GM21529 (cell line): ENCODE measurements at regions not wholly inside any gene's neighbourhood (a gene's known extent, or its start where the extent isn't known, plus 50 kb on each side); places are given as distances from the start of the nearest gene placed in this dataset.

ENCODE experiments used
- ATAC-seq: cut with Tn5 transposase; IDR thresholded peaks from one replicate; pipeline ENCODE4 v1.9.1; 2021; ENCODE audit not compliant: unreplicated experiment

DNA sequence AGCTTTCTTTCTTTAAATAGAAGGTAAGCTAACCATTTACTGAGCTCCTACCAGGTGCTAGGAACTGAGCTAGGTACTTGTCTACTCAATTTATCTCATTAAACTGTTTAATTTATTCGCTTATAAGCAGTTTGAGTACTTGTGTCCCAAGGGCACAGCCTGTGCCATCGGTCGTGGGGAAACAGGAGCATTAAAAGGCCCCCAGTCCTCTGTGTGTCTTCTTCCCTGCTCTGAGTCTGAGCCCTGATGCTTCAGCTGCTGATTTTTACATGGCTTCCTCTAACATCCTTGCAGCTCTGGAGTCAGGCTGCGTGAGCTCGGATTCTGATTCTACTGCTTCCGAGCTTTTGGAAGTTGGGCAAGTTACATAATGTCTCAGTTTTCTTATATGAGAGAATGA is 239.5 kb downstream of the EDEM1 start:
- no peak for ATAC-seq

DNA sequence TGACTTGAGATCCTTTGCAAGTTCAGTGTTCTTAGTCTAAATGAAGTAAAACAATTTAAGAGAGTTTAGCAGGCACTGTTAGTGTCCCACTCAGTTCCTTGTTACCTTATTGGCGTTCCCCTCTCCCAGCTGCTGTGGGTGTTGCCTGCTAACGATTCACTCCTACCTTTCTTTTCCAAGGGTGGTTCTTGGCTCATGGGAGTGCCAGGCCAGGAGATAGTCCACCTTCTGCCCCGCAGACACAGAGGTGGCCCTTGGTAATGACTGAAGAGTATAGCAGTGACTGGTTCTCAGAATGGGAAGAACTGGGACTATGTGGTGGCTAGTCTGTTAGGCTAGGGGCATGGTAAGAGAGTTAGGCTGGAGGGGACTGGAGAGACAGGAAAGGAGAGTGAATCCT is 240.4 kb downstream of the EDEM1 start:
- ATAC-seq = no peak

DNA sequence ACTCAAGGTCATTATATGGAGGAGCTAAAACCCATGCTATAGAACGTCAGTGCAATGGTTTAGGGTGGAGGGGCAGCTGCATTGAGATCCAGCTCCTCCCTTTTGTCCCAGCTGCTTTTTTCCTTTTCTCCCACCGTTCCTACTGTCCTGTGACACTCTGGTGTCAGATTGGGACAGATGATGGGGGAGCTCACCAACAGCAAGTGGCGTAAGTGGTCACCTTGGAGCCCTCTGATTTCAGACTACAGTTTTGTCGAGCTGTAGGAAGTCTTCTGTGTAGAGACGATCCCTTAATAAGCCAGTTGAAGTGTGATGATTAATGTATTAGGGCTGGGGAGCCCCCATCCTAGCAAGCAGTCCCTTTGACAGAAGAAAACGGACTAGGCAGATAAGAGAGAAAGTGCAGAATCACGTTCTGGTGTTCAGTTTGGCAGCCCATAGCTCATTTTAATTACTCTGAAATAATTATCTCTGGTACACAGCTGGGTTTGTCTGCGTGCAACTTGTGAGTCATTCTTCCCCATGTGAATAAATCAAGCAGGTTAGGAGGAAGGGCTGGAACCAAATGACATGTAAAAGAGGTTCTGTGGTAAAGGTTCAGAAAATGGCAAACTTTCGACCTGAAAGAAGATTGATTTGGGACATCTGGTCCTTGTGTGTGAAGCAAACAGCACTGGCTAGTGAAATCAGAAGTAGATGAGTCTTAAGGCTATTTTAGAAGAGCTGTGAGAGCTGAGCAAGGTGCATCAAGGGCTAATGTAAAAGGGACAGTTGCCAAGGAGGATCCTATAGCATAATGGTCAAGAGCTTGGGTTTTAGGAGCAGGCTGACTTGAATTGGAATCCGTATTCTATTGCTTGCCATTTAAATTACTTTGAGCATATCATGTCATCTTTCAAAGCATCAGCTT is 241.4 kb downstream of the EDEM1 start:
- peak; percentile 89 for ATAC-seq

DNA sequence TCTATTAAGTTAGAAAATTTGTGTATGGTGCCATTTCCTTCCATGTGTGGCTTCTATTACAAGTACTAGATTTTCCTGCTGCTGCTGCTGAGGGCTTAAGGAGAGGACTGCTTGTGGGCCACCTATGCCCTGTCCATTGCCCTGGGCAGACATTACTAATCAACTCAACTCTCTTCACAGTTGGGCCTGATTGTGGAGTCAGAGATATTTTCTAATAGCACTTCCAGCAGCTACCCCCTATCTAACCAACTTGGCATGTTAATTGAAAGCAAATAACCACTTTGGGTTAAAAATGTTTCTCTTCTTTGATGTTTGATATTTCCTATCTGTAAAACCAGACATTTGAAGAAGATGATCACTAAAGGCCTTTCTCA is 242.0 kb downstream of the EDEM1 start:
- ATAC-seq = no peak

DNA sequence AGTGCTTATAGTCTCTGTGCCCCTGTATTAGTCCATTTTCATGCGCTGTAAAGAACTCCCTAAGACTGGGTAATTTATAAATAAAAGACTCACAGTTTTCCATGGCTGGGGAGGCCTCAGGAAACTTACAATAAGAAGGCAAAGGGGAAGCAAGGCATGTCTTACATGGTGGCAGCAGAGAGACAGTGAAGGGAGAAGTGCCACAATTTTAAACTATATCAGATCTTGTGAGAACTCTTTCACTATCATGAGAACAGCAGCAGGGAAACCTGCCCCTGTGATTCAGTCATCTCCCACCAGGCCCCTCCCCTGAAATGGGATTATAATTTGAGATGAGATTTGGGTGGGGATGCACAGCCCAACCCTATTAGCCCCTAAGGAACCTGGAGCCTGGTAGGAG is 243.2 kb downstream of the EDEM1 start:
- no peak for ATAC-seq

DNA sequence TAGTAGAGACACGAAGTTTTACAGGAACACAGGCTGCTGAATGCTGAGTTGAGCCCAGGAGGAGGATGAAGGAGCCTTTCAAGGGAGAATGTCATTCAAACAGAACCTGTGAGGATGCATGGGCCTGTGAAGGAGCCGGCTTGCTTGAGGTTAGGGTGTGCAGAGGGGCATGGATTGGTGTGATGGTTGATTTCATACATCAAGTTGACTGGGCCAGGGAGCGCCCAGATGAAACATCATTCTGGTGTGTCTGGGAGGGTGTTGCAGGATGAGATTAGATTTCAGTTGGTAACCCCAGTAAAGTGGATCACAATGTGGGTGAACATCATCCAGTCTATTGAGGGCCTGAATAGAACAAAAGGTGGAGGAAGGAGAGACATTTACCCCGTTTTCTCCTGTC is 243.6 kb downstream of the EDEM1 start:
- no peak for ATAC-seq

DNA sequence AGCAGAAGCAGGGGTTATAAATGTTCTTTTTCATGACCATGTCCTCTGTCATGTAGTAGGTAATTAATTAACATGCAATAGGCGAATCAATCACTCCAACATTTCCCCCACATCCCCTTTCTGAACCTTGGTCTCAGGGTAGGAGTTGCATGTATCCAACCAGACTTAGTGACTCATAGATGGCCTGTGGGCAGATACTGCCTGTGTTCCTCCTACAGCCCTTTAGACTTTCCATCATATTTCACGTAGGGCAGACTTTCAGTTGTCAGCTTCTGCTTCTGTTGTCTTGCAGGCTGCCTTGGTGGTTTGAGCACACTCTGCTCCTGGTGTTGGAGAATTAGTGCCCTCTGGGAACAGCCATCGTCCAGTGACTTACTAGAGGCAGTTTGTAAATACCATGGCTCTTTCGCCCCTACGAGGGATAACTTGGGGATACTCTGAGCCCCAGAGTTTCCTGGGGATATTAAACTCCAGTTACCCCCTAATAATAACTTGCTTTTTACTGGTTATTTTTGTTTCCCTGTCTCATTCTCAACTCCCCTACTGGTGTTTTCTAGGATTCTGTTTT is 244.4 kb downstream of the EDEM1 start:
- ATAC-seq = no peak

DNA sequence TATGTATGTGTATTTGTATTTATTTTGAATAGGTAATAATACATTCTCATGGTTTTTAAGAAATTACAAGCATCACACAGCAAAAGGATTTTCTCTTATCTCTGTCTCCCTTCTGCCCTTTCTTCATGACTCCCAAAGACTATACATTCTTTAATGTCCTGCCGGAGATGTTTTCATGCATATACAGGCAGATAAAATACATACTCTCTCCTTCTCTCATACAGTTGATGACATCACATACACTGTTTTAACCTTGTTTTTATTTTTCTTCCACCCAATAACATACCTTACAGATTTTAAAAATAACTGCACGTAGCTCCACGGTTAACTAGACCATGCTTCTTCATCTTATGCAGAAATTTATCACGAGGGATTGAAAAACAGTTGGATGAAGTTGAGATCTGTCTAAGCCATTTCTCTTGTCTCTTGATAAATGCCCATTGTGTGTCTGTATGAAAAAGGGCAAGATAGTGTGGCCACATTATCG is 249.8 kb downstream of the EDEM1 start:
- no peak for ATAC-seq

DNA sequence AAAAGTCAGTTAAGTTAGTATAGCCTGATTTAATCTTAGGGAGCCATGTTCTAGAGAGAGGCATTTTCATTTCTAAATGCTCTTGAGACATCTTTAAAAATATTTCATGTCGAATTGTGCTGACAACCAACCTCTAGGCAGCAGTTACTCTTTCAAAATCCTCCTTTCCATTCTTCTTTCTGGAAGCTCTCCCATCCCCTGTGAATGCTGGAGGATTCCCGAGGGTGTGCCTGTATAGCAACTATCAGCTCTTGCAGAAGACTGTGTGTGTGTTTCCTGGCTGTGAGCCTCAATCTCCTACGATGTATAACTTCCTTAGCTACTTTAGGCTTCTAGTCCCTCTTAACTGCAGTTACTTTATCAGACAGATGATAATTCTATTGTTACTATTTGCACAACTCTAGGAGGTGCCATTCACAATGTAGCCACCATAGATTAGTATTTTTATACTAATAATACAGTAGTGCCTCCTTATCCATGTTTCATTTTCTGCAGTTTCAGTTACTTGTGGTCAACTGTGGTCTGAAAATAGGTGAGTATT is 250.3 kb downstream of the EDEM1 start:
- ATAC-seq = no peak

DNA sequence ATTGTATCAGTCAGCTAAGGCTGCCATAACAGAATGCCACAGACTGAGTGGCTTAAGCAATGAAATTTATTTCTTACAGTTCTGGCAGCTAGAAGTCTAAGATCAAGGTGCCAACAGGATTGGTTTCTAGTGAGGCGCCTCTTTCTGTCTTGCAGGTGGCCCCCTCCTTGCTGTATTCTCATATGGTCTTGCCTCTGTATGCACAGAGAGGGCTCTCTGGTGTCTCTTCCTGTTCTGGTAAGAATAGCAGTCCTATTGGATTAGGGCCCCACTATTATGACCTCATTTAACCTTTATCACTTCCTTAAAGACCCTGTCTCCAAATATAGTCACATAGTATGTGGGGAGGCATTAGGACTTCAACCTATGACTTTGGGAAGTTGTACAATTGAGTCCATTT is 253.9 kb downstream of the EDEM1 start:
- ATAC-seq = no peak

DNA sequence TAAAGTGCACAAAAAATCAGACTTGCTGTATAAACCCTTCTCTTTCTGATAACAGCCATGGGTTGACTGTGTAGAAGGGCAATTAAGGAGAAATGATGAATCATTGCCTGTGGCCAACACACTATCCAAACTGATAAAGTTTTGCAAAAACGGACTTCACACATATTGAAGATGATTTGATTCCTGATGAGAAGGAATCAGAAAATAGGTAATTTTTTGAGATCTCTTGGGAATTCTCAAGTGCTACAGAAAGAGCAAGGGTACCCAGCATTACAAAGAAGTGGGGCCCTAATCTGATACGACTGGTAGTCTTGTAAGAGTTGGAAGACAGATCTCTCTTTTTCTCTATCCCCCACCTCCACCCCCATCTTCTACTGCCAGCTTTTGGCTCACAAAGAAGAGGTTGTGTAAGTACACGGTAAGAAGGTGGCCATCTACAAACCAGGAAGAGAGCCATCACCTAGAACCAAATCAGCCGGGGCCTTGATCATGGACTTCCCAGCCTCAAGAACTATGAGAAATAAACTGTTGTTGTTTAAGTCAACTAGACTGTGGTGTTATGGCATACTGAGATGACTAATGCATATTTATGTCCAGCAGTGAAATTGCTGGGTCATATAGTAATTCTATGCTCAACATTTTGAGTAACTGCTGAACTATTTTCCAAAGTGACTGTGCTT is 254.7 kb downstream of the EDEM1 start:
- no peak for ATAC-seq

DNA sequence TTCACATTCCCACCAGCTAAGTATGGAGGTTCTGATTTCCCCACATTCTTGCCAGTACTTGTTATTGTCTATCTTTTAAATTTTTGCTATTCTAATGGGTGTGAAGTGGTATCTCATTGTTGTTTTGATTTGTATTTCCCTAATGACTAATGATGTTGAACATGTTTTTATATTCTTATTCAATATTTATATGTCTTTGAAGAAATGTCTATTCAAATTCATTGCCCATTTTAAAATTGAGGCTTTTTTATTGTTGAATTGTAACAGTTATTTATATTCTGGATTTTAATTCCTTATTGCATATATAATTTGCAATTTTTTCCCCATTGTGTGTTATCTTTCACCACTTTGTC is 255.3 kb downstream of the EDEM1 start:
- no peak for ATAC-seq

DNA sequence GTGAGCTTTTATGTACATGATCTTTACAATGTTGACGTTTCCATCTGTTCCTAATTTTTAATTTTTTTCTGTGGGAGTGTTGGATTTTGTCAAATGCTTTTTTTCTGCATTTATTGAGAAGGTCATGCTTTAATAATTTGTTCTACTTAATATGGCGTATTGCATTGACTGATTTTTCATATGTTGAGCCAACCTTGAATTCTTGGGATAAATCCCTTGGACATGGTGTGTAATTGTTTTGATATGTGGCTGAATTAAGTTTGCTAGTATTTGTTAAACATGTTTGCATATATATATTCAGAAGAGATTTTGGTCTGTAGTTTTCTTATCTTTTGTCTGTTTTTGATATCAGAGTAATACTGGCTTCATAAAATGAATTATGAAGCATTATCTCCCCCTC is 256.7 kb downstream of the EDEM1 start:
- no peak for ATAC-seq

DNA sequence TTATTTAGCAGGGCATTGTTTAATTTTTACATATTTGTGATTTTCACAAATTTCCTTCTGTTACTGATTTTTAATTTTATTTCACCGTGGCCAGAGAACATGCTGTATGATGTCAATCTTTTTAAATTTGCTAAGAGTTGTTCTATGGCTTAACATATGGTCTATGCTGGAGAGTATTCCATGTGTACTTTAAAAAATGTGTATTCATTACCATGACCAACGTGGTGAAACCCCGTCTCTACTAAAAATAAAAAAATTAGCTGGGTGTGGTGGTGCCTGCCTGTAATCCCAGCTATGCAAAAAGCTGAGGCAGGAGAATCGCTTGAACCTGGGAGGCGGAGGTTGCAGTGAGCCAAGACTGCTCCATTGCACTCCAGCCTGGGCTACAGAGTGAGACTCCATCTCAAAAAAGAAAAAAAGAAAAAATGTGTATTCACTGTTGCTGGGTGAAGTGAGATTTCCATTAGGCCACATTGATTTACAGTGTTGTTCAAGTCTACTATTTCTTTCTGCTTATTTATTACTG is 258.2 kb downstream of the EDEM1 start:
- no peak for ATAC-seq

DNA sequence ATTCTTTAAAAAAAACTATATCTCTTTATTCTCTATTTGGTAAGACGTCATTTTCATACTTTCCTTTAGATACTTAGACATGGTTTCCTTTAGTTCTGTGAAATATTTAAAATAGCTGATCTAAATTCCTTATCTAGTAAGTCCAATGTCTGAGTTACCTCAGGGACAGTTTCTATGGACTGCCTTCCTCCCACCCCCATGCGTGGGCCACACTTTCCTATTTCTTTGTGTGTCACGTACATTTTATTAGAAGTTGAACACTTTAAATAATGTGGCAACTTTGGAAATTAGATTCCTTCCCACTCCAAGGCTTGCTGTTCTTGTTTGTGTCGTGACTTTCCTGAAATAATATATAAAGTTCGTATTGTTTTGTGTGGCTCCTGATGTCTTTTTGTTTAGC is 260.7 kb downstream of the EDEM1 start:
- no peak for ATAC-seq

DNA sequence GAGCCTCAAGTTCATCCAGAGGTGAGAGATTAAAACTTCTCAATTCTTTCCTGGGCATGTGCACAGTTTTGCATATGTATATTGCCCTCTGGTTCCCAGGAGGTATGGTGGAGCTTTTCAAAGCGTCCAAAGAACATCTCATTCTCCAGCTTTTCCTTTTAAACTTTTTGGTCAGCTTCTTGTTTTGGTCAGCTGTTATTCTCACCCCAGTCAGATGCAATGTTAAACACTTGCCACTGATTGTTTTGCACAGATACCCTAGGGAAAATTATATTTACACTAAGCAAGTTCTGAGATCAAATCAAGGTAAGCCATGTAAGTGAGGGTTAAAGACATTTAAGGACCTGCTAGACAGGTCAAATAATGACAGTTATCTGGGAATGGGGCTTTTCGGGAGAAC is 261.3 kb downstream of the EDEM1 start:
- ATAC-seq = no peak

DNA sequence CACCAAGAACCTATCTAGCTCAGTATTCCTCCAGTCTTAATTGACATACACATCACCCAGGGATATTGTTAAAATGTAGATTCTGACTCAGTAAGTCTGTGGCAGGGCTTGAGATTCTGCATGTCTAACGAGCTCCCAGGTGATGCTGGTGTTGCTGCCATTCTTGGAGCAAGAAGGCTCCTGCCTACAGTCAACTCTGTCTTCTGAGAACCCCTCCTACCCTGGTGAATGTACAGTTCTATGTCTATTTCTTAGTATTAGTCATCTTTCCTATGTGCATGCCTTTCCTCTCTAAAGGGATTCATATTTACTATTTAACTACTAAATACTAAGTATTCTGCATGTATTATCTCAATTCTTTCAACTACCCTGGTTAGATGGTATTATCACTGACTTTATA is 268.7 kb downstream of the EDEM1 start:
- peak; percentile 85 for ATAC-seq

DNA sequence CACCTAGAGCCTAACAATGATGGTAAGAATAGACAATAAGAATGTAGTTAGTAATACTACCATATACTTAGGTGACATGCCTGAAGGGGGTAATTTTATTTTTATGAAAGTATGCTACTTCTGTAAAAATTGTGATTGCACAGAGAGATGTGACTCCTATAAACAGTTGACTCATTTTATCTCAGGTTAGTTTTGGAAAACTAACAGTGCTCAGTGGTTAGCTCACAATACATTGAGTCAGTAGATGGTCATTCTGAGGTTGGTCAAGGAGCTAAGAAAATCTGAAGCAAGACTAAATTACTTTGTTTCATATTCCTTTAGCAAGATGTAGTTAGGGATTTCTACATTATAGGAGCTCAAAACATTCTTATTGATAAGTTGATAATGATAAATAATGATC is 271.0 kb downstream of the EDEM1 start:
- no peak for ATAC-seq

DNA sequence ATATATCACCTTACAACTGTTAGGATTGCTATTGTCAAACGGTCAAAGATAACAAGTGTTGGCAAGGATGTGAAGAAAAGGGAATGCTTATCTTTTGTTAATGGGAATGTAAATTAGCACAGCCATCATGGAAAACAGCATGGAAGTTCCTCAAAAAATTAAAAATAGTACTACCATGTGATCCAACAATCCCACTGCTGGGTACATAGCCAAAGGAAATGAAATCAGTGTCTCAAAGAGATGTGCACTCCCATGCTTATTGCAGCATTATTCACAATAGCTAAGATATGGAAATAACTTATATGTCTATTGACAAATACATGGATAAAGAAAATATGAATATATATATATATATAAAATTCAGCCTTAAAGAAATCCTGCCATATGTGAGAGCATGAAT is 274.6 kb downstream of the EDEM1 start:
- ATAC-seq = no peak

DNA sequence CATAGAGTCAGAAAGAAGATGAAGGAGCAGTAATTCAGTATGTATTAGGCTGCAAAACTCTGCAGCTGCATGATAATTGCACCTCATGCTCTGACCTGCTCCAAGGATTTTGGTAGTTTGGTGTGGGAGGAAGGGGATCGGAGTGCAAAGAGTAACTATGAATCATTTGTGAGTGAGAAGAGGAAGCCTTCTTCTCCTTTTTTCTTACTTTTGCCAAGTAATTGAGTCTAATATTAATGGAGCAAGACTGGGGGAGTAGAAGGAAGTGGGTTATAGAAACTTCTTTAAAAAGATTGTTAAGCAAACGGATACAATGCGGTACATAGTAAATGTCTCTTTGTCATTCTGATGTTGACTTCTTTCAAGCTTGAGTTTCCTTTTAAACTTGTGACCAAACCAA is 276.5 kb downstream of the EDEM1 start:
- ATAC-seq = no peak

DNA sequence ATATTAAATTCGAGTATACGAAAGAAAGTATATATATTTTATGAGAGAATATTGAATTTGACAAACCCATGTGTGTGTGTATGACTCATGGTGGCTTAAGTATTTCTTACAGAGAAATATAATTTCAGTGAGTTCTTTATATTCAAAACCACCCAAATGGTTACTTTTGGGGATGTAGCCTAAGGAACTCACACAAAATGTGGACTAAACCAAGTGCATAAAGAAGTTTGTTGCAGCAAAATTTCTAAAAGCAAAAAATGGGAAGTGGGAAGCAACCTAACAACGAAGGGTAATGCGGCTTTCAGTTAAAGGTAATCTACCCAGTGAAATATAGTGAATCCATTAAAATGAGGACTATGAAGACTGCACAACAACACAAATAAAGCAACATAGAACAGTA is 277.1 kb downstream of the EDEM1 start:
- ATAC-seq = no peak

DNA sequence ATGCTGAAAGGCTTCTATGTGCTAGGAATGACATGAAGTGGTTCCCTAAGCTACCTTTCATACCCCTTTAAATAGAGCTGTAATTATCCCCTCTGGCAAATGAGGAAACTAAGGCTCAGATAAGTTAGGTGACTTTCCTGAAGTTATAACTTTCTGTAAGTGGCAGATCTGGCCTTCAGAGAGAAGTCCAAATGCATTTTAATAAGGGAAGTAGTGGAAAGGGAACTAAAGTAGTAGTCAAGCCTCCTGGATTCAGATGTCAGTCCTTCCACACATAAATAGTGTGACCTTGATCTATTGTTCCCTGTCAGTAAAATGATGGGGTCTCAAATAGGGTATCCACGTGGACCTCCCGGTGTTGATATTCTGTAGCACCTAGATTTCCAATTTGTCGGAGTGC is 277.7 kb downstream of the EDEM1 start:
- ATAC-seq = no peak
